SK-N-SH (cell line): ENCODE measurements at regions not wholly inside any gene's neighbourhood (a gene's known extent, or its start where the extent isn't known, plus 50 kb on each side); places are given as distances from the start of the nearest gene placed in this dataset.

ENCODE experiments used
- EP300 ChIP-seq, 2 experiments: IDR thresholded peaks; 2 replicates each; pipeline versions ENCODE4 v1.4.0 to v1.6.1; 2012; ENCODE audit warnings: borderline replicate concordance in 1 of 2, low read depth in 1 of 2, low read length in 1 of 2
- EZH2phosphoT487 ChIP-seq: fragments of 200-600 bp; sonication (generic); IDR thresholded peaks from 2 replicates; pipeline ENCODE4 v1.6.1; 2017; ENCODE audit warnings: low read depth, mixed run types, mild to moderate bottlenecking, antibody characterized with exemption, moderate library complexity, borderline replicate concordance
- FOXJ3 ChIP-seq: sonication (generic); formaldehyde crosslinking; IDR thresholded peaks from 2 replicates; pipeline ENCODE4 v1.5.1; 2020; ENCODE audit warnings: mild to moderate bottlenecking, missing genetic modification reagents
- FOXM1 ChIP-seq: IDR thresholded peaks from 2 replicates; pipeline ENCODE4 v1.4.0; 2012; ENCODE audit warnings: low read depth, mild to moderate bottlenecking
- JUND ChIP-seq: IDR thresholded peaks from 2 replicates; pipeline ENCODE4 v1.4.0; 2012
- RAD21 ChIP-seq: IDR thresholded peaks from 2 replicates; pipeline ENCODE4 v1.6.1; 2012; ENCODE audit warnings: mild to moderate bottlenecking, low read length
- RXRA ChIP-seq: IDR thresholded peaks from 2 replicates; pipeline ENCODE4 v1.4.0; 2012; ENCODE audit warnings: low read depth, mild to moderate bottlenecking, borderline replicate concordance
- SIN3A ChIP-seq: IDR thresholded peaks from 2 replicates; pipeline ENCODE4 v1.6.1; 2012; ENCODE audit warnings: low read depth, mild to moderate bottlenecking, low read length, moderate library complexity, borderline replicate concordance
- TAF1 ChIP-seq: IDR thresholded peaks from 2 replicates; pipeline ENCODE4 v1.6.1; 2012; ENCODE audit warnings: low read depth, mild to moderate bottlenecking, low read length, moderate library complexity, borderline replicate concordance
- YY1 ChIP-seq: IDR thresholded peaks from 2 replicates; pipeline ENCODE4 v1.4.0; 2012; ENCODE audit warnings: low read depth, mild to moderate bottlenecking
- TF ChIP-seq, protein P1 (sequence below): fragments of 200-600 bp; sonication (generic); IDR thresholded peaks from 2 replicates; pipeline ENCODE4 v1.6.1; 2017; ENCODE audit warnings: antibody characterized with exemption, mild to moderate bottlenecking, moderate library complexity
- TF ChIP-seq, protein P2 (sequence below): IDR thresholded peaks from 2 replicates; pipeline ENCODE4 v1.4.0; 2012; ENCODE audit warnings: low read depth

DNA sequence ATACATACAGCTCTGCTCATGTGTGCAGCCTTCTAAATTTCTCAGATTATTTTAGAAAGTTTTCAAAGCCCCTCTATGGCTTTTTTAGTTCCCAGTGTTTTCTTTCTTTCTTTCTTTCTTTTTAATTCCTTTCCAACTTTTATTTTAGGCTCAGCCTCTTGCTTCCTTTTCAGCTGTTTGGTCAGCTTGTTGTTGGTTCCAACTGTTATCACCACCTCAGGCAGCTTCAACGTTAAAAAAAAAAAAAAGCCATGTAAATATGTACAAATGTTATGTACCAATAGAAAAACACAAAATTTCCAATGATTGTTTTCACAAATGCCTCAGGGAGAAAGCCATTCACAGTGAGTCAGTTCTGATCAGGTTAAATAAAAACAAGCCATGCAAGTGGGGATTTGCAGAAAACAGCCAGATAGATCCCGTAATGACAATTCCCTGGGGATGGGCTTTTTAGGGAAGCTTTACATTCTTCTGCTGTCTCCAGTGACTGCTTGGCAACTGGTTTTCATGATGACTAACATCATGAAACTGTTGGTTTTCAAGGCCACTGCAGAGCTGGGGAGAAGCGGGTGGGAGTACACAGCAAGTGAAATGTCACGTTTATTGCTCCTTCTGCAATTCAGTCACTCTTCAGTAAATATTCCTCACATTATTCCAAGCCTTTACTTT is 908.4 kb downstream of the EPHA3 start:
- TF ChIP-seq, protein P1, sequence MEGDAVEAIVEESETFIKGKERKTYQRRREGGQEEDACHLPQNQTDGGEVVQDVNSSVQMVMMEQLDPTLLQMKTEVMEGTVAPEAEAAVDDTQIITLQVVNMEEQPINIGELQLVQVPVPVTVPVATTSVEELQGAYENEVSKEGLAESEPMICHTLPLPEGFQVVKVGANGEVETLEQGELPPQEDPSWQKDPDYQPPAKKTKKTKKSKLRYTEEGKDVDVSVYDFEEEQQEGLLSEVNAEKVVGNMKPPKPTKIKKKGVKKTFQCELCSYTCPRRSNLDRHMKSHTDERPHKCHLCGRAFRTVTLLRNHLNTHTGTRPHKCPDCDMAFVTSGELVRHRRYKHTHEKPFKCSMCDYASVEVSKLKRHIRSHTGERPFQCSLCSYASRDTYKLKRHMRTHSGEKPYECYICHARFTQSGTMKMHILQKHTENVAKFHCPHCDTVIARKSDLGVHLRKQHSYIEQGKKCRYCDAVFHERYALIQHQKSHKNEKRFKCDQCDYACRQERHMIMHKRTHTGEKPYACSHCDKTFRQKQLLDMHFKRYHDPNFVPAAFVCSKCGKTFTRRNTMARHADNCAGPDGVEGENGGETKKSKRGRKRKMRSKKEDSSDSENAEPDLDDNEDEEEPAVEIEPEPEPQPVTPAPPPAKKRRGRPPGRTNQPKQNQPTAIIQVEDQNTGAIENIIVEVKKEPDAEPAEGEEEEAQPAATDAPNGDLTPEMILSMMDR = no peak
- TF ChIP-seq, protein P2, sequence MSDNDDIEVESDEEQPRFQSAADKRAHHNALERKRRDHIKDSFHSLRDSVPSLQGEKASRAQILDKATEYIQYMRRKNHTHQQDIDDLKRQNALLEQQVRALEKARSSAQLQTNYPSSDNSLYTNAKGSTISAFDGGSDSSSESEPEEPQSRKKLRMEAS = no peak
- no peak for TF ChIP-seq SIN3A
- TF ChIP-seq EP300 (IDR thresholded peaks at IDR 0.05; ENCODE audit: borderline replicate concordance in 1 of 2, low read depth in 1 of 2, low read length in 1 of 2) = no peak
- TF ChIP-seq RXRA = no peak
- TF ChIP-seq TAF1 = no peak
- TF ChIP-seq RAD21 = no peak
- TF ChIP-seq EZH2phosphoT487 = no peak
- no peak for TF ChIP-seq FOXM1
- TF ChIP-seq JUND = no peak
- no peak for TF ChIP-seq YY1
- TF ChIP-seq FOXJ3 (CRISPR knock-in tag) = no peak
